ENCODE measurements at regions not wholly inside any gene's neighbourhood (a gene's known extent, or its start where the extent isn't known, plus 50 kb on each side); places are given as distances from the start of the nearest gene placed in this dataset.
A peak's percentile ranks its signal among the peaks of the same experiment; 100 is the strongest.

DNA sequence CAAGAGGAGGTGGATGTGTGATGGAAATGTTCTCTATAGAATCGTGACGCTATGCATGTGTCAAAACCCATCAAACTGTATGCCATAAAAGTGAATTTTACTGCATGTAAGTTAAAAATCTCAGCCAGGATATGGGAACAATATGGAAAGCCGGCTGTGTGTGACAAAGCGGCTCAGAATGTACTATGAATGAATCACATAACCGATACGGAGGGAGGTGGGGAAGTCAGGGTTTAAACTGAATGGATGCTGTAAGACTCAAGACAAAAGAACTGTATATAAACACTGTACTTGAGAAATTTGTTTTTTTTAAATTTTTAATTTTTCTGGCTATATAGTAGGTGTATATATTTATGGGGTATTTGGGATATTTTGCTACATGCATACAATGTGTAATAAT, 111.6 kb upstream of the PDE4B start:
- no peaks in the 10 kb centered on the region for H3K4me1 ChIP-seq (ENCODE audit: low read length)
- no peaks in the 10 kb centered on the region for H3K36me3 ChIP-seq (ENCODE audit: insufficient read depth, low read length)
- no peaks in the 10 kb centered on the region for H3K9me3 ChIP-seq (ENCODE audit: low read length)
- no peaks in the 10 kb centered on the region for H3K79me2 ChIP-seq (ENCODE audit: low read length)
- no peak overlapping the region for H3K9ac ChIP-seq (ENCODE audit: low read length)
- DNase-seq = peak; percentile 16
- no peaks in the 10 kb centered on the region for H4K20me1 ChIP-seq (ENCODE audit: insufficient read depth, low read depth, low read length)
- no peak overlapping the region for H3K27ac ChIP-seq (ENCODE audit: low read length)
- no peaks in the 10 kb centered on the region for H3K27me3 ChIP-seq (ENCODE audit: low read length)
- H3K9me2 ChIP-seq (replicated peaks; ENCODE audit: insufficient read depth, low read length) = no peaks in the 10 kb centered on the region
- H3K4me3 ChIP-seq (ENCODE audit: low read length) = no peak overlapping the region
- H2AFZ ChIP-seq (ENCODE audit: low read length) = no peak overlapping the region
- no peak overlapping the region for H3K4me2 ChIP-seq (ENCODE audit: low read depth, low read length, poor library complexity, severe bottlenecking)

DNA sequence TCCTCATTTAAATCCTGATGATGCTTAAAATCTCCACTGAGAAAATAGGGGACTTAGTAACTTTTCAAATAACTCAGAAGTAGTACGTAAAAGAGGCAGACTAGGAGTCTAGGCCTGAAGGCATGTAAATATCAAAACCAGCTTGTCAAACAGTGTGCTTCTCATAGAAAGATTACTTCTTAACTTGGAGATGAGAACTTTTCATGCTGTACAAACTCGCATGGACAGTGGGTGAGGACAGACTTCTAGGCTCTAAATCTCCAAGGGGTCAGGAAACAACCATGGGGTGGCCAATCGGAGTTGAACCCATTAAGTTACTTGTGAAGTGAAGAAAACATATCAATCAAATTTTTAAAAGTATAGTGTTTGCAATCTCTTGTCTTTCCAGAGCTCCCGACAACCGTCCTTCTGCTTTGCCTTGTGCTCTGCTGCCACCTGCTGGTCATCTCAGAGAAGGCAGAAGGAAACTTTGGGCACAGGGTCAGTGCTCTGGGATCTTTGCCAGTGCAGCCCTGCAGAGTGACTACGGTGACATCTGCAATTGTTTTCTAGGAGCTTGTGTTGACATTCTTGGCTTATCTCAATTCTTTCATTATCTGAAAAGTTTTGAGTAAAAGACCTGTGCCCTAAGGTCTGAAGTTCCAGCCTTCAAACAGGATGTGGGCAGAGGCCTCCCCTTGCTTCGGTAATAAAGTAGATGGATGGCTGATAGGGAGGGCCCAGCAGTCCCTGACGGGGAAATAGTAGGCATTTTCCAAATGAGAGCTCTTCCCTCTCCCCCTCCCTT, 105.1 kb upstream of the PDE4B start:
- Histone ChIP-seq H3K4me1 (ENCODE audit: low read length) (no peaks in the 10 kb centered on the region), H3K27ac (ENCODE audit: low read length) (no peak overlapping the region), H3K4me3 (ENCODE audit: low read length) (no peak overlapping the region), H3K36me3 (ENCODE audit: insufficient read depth, low read length) (no peaks in the 10 kb centered on the region), H3K9me3 (ENCODE audit: low read length) (no peaks in the 10 kb centered on the region), H3K9me2 (replicated peaks; ENCODE audit: insufficient read depth, low read length) (no peaks in the 10 kb centered on the region), H3K4me2 (ENCODE audit: low read depth, low read length, poor library complexity, severe bottlenecking) (no peak overlapping the region), H3K27me3 (ENCODE audit: low read length) (no peaks in the 10 kb centered on the region), H3K9ac (ENCODE audit: low read length) (no peak overlapping the region), H4K20me1 (ENCODE audit: insufficient read depth, low read depth, low read length) (no peaks in the 10 kb centered on the region), H2AFZ (ENCODE audit: low read length) (no peak overlapping the region), H3K79me2 (ENCODE audit: low read length) (no peaks in the 10 kb centered on the region)
- peak; percentile 86 for DNase-seq

DNA sequence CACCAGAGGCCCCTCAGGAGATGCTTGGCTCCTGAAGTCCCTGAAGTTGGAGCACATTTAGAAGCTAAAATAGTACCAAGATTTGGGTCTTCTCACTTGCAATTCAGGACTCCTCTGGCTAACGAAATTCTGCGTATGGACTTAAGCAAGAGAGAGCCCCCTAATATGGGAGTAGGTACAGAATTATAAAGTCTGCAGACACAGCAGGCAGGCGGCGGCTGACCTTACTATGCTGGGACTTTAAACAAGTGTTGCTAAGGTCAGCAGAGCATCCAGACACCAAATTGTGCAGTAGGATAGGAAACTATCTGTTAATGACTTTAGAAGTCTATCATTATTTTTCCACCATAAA, 104.5 kb upstream of the PDE4B start:
- H2AFZ ChIP-seq (ENCODE audit: low read length) = no peak overlapping the region
- no peaks in the 10 kb centered on the region for H3K9me2 ChIP-seq (replicated peaks; ENCODE audit: insufficient read depth, low read length)
- H3K4me2 ChIP-seq (ENCODE audit: low read depth, low read length, poor library complexity, severe bottlenecking) = no peak overlapping the region
- H3K4me1 ChIP-seq (ENCODE audit: low read length) = no peaks in the 10 kb centered on the region
- no peak for DNase-seq
- no peak overlapping the region for H3K27ac ChIP-seq (ENCODE audit: low read length)
- no peak overlapping the region for H3K9ac ChIP-seq (ENCODE audit: low read length)
- no peaks in the 10 kb centered on the region for H3K36me3 ChIP-seq (ENCODE audit: insufficient read depth, low read length)
- no peaks in the 10 kb centered on the region for H3K9me3 ChIP-seq (ENCODE audit: low read length)
- H3K4me3 ChIP-seq (ENCODE audit: low read length) = no peak overlapping the region
- H3K79me2 ChIP-seq (ENCODE audit: low read length) = no peaks in the 10 kb centered on the region
- no peaks in the 10 kb centered on the region for H3K27me3 ChIP-seq (ENCODE audit: low read length)
- no peaks in the 10 kb centered on the region for H4K20me1 ChIP-seq (ENCODE audit: insufficient read depth, low read depth, low read length)

DNA sequence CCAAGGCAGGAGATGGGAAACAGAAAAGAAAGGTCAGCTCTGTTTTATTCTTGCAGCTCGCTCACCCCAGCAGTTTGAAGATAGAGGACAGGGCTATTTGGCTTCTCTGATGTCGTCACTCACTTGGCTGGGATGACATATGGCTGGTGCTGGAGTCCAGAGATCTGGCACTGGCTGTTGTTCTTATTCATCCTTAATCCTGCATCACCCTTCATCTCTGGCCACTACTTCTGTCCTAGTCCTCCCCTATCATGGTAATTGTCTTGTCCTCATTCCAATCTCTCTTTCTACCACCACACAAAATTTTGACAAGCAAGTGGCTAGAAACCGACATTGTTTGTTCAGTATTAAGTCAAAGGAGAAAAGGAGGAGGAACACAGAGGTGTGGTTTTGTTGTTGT, 103.8 kb upstream of the PDE4B start:
- H3K9me3 ChIP-seq (ENCODE audit: low read length) = no peaks in the 10 kb centered on the region
- H3K9ac ChIP-seq (ENCODE audit: low read length) = no peak overlapping the region
- DNase-seq = peak; percentile 0
- no peaks in the 10 kb centered on the region for H3K79me2 ChIP-seq (ENCODE audit: low read length)
- H3K4me1 ChIP-seq (ENCODE audit: low read length) = no peaks in the 10 kb centered on the region
- no peak overlapping the region for H3K4me2 ChIP-seq (ENCODE audit: low read depth, low read length, poor library complexity, severe bottlenecking)
- no peak overlapping the region for H3K27ac ChIP-seq (ENCODE audit: low read length)
- H2AFZ ChIP-seq (ENCODE audit: low read length) = no peak overlapping the region
- no peak overlapping the region for H3K4me3 ChIP-seq (ENCODE audit: low read length)
- no peaks in the 10 kb centered on the region for H3K9me2 ChIP-seq (replicated peaks; ENCODE audit: insufficient read depth, low read length)
- H3K27me3 ChIP-seq (ENCODE audit: low read length) = no peaks in the 10 kb centered on the region
- no peaks in the 10 kb centered on the region for H3K36me3 ChIP-seq (ENCODE audit: insufficient read depth, low read length)
- no peaks in the 10 kb centered on the region for H4K20me1 ChIP-seq (ENCODE audit: insufficient read depth, low read depth, low read length)

DNA sequence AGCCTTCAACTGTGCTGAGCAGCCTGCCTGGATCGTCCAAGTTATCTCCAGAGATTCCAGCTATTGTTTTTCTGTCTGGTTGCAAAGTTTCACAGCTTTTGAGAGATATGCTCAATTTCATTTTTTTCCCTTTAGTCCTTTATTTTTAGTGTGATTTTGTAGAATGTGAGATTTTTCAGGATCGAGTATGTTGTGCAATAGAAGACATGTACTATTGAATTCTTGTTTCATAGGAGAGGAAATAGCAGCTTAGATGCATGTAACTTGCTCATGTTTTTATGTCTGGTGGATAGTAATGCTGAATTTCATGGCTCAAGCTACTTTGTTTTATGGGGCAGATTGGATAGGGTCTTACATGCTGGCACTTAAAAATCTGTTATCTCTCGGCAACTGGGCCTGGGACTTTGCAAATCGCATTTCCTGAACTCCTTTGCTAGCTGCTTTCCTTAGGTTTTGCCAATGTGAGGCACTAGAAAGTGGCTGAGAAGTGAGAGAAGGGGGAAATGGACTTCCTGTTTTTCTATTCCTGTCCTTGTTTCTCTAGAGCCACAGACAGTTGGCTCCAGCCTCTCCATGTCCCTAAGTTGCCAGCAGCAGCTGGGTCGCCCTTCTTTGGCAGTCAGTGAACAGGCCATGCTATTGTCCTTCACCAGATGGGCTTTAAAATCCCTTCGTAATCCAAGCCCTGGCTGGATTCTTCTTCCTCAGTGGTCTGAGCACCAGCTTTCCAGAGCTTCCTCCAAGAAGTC, 101.4 kb upstream of the PDE4B start:
- H3K9me3 ChIP-seq (ENCODE audit: low read length) = no peaks in the 10 kb centered on the region
- no peaks in the 10 kb centered on the region for H3K79me2 ChIP-seq (ENCODE audit: low read length)
- H3K36me3 ChIP-seq (ENCODE audit: insufficient read depth, low read length) = no peaks in the 10 kb centered on the region
- peak; percentile 30 for DNase-seq
- H4K20me1 ChIP-seq (ENCODE audit: insufficient read depth, low read depth, low read length) = no peaks in the 10 kb centered on the region
- no peak overlapping the region for H3K4me3 ChIP-seq (ENCODE audit: low read length)
- no peaks in the 10 kb centered on the region for H3K9me2 ChIP-seq (replicated peaks; ENCODE audit: insufficient read depth, low read length)
- H3K27me3 ChIP-seq (ENCODE audit: low read length) = no peaks in the 10 kb centered on the region
- H3K9ac ChIP-seq (ENCODE audit: low read length) = no peak overlapping the region
- no peak overlapping the region for H2AFZ ChIP-seq (ENCODE audit: low read length)
- H3K27ac ChIP-seq (ENCODE audit: low read length) = no peak overlapping the region
- no peaks in the 10 kb centered on the region for H3K4me1 ChIP-seq (ENCODE audit: low read length)
- no peak overlapping the region for H3K4me2 ChIP-seq (ENCODE audit: low read depth, low read length, poor library complexity, severe bottlenecking)

DNA sequence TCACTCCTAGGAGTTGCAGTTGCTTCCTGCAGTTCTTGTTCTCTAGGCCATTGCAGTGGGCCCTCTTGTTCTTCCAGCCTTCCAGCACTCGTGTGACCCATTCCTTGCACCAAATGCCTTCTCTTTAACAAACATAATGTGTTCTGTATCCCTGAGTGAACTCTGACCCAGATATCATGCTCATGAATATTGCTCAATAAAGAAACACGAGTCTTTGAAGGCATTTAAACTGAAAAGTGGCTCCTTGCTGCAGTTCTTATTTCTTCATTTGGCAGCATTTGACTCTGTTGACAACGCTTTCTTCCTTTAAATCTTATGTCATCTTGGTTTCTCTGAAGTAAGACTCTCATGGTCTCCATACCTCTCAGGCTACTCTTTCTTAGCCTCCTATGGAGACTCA, 100.7 kb upstream of the PDE4B start:
- no peaks in the 10 kb centered on the region for H3K79me2 ChIP-seq (ENCODE audit: low read length)
- H3K4me1 ChIP-seq (ENCODE audit: low read length) = no peaks in the 10 kb centered on the region
- no peaks in the 10 kb centered on the region for H3K9me3 ChIP-seq (ENCODE audit: low read length)
- no peak overlapping the region for H3K4me2 ChIP-seq (ENCODE audit: low read depth, low read length, poor library complexity, severe bottlenecking)
- H2AFZ ChIP-seq (ENCODE audit: low read length) = no peak overlapping the region
- H3K4me3 ChIP-seq (ENCODE audit: low read length) = no peak overlapping the region
- H4K20me1 ChIP-seq (ENCODE audit: insufficient read depth, low read depth, low read length) = no peaks in the 10 kb centered on the region
- no peaks in the 10 kb centered on the region for H3K27me3 ChIP-seq (ENCODE audit: low read length)
- no peaks in the 10 kb centered on the region for H3K9me2 ChIP-seq (replicated peaks; ENCODE audit: insufficient read depth, low read length)
- no peak overlapping the region for H3K27ac ChIP-seq (ENCODE audit: low read length)
- H3K36me3 ChIP-seq (ENCODE audit: insufficient read depth, low read length) = no peaks in the 10 kb centered on the region
- H3K9ac ChIP-seq (ENCODE audit: low read length) = no peak overlapping the region
- DNase-seq = peak; percentile 28

DNA sequence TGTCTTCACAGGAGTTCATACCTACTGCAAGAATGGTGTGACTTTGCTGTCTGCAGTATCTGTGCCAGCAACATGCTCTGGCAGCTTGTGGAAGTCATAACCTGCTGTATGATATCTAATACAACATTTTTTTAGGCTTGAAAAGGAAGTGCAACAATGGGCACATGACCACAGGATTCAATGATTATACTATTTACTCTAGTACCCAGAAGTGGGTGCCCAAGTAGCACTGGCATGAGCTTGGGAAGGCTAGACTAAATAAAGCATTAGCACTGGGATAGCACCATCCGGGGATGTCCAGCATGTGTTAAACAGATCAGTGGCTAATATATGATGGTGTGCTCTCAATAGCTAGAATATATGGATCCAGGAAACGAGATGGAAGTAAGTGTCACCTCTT, 98.6 kb upstream of the PDE4B start:
- Histone ChIP-seq H3K4me1 (ENCODE audit: low read length) (no peaks in the 10 kb centered on the region), H3K9me2 (replicated peaks; ENCODE audit: insufficient read depth, low read length) (no peaks in the 10 kb centered on the region), H3K4me3 (ENCODE audit: low read length) (no peak overlapping the region), H4K20me1 (ENCODE audit: insufficient read depth, low read depth, low read length) (no peaks in the 10 kb centered on the region), H2AFZ (ENCODE audit: low read length) (no peak overlapping the region), H3K9ac (ENCODE audit: low read length) (no peak overlapping the region), H3K36me3 (ENCODE audit: insufficient read depth, low read length) (no peaks in the 10 kb centered on the region), H3K27ac (ENCODE audit: low read length) (no peak overlapping the region), H3K79me2 (ENCODE audit: low read length) (no peaks in the 10 kb centered on the region), H3K27me3 (ENCODE audit: low read length) (no peaks in the 10 kb centered on the region), H3K4me2 (ENCODE audit: low read depth, low read length, poor library complexity, severe bottlenecking) (no peak overlapping the region), H3K9me3 (ENCODE audit: low read length) (no peaks in the 10 kb centered on the region)
- peak; percentile 37 for DNase-seq

DNA sequence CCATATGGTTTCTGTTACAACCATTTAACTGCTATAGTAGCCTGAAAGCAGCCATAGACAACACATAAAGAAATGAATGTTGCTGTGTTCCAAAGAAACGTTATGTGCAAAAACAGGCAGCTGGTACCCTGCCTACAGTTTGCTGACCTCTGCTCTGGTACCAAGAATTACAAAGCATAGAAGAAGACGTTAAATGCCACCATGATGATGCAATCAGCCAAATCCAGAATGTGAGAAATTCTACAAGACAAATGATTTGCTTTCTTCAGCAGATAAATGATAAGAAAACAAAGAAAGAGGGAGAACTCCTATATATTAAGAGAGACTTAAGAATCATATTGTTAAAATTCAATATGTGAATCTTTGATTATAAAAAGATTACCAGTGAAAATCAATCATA, 97.8 kb upstream of the PDE4B start:
- Histone ChIP-seq H3K4me1 (ENCODE audit: low read length) (no peaks in the 10 kb centered on the region), H3K9me3 (ENCODE audit: low read length) (no peaks in the 10 kb centered on the region), H3K27ac (ENCODE audit: low read length) (no peak overlapping the region), H3K4me3 (ENCODE audit: low read length) (no peak overlapping the region), H3K9ac (ENCODE audit: low read length) (no peak overlapping the region), H3K4me2 (ENCODE audit: low read depth, low read length, poor library complexity, severe bottlenecking) (no peak overlapping the region), H3K27me3 (ENCODE audit: low read length) (no peaks in the 10 kb centered on the region), H4K20me1 (ENCODE audit: insufficient read depth, low read depth, low read length) (no peaks in the 10 kb centered on the region), H3K9me2 (replicated peaks; ENCODE audit: insufficient read depth, low read length) (no peaks in the 10 kb centered on the region), H3K36me3 (ENCODE audit: insufficient read depth, low read length) (no peaks in the 10 kb centered on the region), H3K79me2 (ENCODE audit: low read length) (no peaks in the 10 kb centered on the region), H2AFZ (ENCODE audit: low read length) (no peak overlapping the region)
- peak; percentile 1 for DNase-seq

All from Karpas-422 (cell line).